Neural cell (in vitro differentiated cells): ENCODE measurements at regions not wholly inside any gene's neighbourhood (a gene's known extent, or its start where the extent isn't known, plus 50 kb on each side); places are given as distances from the start of the nearest gene placed in this dataset.

Experiments used
- EP300 ChIP-seq: fragments of 450-650 bp; conservative IDR thresholded peaks from 2 replicates; pipeline ENCODE4 v1.6.1; 2014; ENCODE audit warnings: antibody characterized with exemption, mild to moderate bottlenecking, moderate library complexity; ENCODE audit not compliant: poor library complexity, severe bottlenecking
- EZH2 ChIP-seq: fragments of 200-600, 300-800 bp; shearing (Covaris generic), sonication (generic); IDR thresholded peaks from 2 replicates; pipeline ENCODE4 v1.6.1; 2014; ENCODE audit warnings: antibody characterized with exemption, low read length, borderline replicate concordance, mild to moderate bottlenecking; ENCODE audit not compliant: insufficient read depth, poor library complexity, severe bottlenecking
- MXI1 ChIP-seq: fragments of 450-650 bp; conservative IDR thresholded peaks from 2 replicates; pipeline ENCODE4 v1.6.1; 2014; ENCODE audit warnings: antibody characterized with exemption, mild to moderate bottlenecking; ENCODE audit not compliant: poor library complexity, severe bottlenecking
- POLR2AphosphoS5 ChIP-seq: IDR thresholded peaks from 2 replicates; pipeline ENCODE4 v1.6.1; 2012
- RAD21 ChIP-seq: fragments of 450-650 bp; conservative IDR thresholded peaks from 2 replicates; pipeline ENCODE4 v1.6.1; 2014; ENCODE audit warnings: antibody characterized with exemption, mild to moderate bottlenecking, moderate library complexity
- TF ChIP-seq, protein P1 (sequence below): fragments of 450-650 bp; IDR thresholded peaks from 2 replicates; pipeline ENCODE4 v1.5.1; 2014; ENCODE audit warnings: antibody characterized with exemption, mild to moderate bottlenecking, moderate library complexity; ENCODE audit not compliant: poor library complexity, severe bottlenecking
- TF ChIP-seq, protein P2 (sequence below): IDR thresholded peaks from 2 replicates; pipeline ENCODE4 v1.6.1; 2012; ENCODE audit warnings: borderline replicate concordance

DNA sequence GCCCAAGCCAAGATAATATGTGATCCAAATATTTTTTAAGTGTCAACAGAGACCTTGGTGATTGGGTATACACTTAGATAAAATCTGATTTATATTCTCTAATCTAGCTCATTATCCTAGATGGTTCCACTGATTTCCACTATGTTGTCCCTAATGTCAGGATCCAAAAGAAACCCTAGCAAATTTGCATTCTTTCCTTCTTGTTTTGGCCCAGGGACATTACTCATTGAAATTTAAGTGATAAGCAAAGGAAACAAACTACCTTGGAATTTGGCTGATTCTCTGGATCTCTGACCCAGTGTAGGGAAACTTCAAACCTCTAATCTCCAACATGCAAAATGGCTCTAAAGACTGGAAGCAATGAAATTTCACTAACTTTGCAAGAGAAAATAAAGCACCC lies 179.8 kb upstream of the MEIS1 start:
- TF ChIP-seq, protein P1, sequence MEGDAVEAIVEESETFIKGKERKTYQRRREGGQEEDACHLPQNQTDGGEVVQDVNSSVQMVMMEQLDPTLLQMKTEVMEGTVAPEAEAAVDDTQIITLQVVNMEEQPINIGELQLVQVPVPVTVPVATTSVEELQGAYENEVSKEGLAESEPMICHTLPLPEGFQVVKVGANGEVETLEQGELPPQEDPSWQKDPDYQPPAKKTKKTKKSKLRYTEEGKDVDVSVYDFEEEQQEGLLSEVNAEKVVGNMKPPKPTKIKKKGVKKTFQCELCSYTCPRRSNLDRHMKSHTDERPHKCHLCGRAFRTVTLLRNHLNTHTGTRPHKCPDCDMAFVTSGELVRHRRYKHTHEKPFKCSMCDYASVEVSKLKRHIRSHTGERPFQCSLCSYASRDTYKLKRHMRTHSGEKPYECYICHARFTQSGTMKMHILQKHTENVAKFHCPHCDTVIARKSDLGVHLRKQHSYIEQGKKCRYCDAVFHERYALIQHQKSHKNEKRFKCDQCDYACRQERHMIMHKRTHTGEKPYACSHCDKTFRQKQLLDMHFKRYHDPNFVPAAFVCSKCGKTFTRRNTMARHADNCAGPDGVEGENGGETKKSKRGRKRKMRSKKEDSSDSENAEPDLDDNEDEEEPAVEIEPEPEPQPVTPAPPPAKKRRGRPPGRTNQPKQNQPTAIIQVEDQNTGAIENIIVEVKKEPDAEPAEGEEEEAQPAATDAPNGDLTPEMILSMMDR, result no peak
- TF ChIP-seq EP300, result no peak
- TF ChIP-seq EZH2, result no peak
- TF ChIP-seq POLR2AphosphoS5, result no peak
- TF ChIP-seq RAD21, result no peak
- TF ChIP-seq MXI1, result no peak
- TF ChIP-seq, protein P2, sequence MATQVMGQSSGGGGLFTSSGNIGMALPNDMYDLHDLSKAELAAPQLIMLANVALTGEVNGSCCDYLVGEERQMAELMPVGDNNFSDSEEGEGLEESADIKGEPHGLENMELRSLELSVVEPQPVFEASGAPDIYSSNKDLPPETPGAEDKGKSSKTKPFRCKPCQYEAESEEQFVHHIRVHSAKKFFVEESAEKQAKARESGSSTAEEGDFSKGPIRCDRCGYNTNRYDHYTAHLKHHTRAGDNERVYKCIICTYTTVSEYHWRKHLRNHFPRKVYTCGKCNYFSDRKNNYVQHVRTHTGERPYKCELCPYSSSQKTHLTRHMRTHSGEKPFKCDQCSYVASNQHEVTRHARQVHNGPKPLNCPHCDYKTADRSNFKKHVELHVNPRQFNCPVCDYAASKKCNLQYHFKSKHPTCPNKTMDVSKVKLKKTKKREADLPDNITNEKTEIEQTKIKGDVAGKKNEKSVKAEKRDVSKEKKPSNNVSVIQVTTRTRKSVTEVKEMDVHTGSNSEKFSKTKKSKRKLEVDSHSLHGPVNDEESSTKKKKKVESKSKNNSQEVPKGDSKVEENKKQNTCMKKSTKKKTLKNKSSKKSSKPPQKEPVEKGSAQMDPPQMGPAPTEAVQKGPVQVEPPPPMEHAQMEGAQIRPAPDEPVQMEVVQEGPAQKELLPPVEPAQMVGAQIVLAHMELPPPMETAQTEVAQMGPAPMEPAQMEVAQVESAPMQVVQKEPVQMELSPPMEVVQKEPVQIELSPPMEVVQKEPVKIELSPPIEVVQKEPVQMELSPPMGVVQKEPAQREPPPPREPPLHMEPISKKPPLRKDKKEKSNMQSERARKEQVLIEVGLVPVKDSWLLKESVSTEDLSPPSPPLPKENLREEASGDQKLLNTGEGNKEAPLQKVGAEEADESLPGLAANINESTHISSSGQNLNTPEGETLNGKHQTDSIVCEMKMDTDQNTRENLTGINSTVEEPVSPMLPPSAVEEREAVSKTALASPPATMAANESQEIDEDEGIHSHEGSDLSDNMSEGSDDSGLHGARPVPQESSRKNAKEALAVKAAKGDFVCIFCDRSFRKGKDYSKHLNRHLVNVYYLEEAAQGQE, result no peak
